HG03060 (cell line): ENCODE measurements at regions not wholly inside any gene's neighbourhood (a gene's known extent, or its start where the extent isn't known, plus 50 kb on each side); places are given as distances from the start of the nearest gene placed in this dataset.
"Not testable (repeated sequence)": the region's sequence is repeated elsewhere in the genome, so short reads cannot be mapped to it uniquely, and the experiment has no call there.

ENCODE experiments used
- ATAC-seq: cut with Tn5 transposase; IDR thresholded peaks from one replicate; pipeline ENCODE4 v1.9.1; 2021; ENCODE audit warnings: low read depth, moderate number of reproducible peaks; ENCODE audit not compliant: unreplicated experiment

DNA sequence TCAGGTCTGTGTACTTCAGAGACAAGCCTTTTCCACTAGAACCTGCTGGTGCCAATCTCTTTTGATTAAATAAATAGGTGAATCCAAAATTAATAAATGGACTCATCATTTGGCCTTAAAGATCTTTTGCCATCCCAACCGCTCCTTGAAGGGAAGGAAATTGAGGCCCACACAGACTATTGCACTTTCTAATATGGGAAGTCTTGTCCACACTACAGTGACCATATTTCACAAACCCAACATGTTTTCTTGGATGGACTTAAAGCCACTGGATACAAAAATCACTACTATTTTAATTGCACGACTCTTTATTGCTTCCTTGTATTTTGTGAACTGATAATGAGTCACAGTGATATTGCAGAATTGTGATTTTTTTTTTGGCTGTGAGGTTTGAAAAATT lies 135.0 kb downstream of the DIRAS2 start:
- no peak for ATAC-seq

DNA sequence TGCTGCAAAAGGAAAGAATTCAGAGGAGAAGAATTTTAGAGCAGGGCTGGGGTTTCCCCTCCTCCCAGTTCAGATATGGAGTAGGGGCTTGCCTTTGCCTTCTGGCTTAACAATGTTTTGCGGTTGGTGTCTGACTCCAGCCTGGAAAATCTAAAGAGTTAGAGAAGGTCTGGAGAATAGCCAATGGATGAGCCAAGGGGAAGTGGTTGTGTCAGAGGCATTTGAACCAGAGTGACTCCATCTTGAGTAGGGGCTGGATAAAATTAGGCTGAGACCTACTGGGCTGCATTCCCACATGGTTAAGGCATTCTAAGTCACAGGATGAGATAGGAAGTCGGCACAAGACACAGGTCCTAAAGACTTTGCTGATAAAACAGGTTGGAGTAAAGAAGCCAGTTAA lies 133.7 kb downstream of the DIRAS2 start:
- ATAC-seq = no peak

DNA sequence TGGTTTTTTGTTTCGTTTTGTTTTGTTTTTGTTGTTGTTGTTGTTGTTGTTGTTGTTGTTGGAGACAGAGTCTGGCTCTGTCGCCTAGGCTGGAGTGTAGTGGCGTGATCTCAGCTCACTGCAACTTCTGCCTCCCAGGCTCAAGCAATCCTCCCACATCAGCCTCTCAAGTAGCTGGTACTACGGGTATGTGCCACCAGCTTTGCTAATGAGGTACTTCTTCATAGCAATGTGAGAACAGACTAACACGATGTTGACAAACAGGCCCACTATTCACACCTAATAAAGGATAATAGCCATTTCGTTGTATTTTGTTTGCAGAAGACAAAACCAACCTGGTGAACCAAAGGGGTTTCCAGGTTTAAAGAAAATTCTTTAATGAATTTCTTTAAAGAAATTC lies 130.9 kb downstream of the DIRAS2 start:
- no peak for ATAC-seq

DNA sequence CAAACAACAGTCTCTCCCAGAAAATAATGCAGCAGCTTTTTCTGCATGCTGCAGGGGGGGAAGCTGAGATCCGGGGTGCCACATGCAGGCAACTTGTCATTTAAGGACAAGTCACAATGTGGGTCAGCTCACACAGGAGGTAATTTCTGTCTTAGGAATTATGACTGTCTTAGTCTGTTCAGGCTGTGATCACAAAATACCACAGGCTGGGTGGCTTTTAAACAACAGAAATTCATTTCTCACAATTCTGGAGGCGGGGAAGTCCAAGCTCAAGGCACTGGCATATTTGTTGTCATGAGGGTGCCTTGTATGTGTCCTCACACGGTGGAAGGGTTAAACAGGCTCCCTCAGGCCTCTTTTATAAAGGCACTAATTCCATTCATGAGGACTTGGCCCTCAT lies 127.7 kb downstream of the DIRAS2 start:
- ATAC-seq = no peak

DNA sequence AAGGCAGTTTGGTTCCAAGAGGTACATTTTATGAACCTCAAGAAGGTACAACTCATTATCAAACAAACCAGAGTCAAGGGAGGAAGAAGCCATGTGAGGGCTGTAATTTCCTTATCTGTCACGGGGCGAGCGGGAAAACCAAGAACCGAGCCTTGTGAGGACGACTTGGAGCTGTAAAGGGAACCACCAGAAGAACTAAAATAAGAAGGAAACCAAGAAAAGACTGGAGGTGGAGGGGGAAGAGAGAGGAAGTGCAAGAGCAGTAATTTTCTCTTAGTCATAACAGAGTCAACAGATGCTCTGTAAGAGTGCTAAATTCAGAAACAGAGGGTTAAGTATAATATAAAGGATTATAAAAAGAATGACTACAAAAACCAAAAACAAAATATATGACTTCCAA lies 127.1 kb downstream of the DIRAS2 start:
- ATAC-seq = no peak

DNA sequence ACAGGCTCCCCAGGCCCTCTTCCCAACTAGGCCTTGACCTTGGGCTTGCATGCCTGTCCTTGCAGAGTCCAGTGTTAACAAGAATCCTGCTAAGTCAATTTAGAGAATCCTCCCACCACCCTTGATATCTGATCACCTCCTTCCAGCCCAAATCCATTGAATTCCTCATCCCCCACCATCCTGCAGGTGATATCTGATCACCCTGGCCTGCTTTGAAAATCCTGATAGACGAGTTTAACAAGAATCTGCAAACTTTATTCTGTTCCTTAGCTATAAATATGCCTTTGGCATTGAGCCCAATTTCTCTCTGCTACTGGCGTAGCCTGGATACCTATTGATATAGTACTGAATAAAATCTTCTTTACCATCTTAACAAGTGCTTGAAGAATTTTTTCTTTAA lies 125.5 kb downstream of the DIRAS2 start:
- no peak for ATAC-seq

DNA sequence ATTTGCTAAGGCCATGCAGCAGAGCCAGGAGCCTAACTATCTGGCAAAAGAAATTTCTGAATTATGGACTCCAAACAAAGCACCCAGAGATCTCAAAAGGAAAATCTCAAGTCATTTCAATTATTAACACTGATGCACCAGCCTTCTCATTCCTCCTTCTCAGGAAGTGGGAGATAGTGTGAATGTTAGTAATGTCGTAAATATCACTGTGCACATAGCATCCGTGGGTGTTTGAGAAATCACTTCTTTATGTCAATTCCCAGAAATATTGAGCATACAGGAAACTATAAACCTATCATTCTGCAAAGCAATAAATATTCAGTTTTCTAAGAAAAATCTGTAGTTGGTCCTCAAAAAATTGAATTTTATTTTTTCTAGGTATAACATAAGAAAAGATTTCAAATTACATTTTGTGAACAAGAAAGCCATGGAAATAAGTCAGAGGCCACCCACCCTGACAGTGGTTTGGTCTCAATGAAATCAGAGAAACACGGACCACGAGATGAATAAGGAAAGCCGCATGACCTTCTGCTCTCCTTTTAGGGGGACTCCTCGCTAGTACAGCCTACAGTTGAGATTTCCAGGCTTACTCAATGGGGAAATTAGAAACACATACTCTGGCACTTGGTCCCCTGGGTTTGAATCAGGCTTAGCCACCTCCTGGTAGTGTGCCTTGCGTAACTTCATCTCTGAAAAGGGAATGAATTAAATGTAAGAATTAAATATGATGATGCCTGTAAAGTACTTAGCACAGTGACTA lies 120.6 kb downstream of the DIRAS2 start:
- no peak for ATAC-seq

DNA sequence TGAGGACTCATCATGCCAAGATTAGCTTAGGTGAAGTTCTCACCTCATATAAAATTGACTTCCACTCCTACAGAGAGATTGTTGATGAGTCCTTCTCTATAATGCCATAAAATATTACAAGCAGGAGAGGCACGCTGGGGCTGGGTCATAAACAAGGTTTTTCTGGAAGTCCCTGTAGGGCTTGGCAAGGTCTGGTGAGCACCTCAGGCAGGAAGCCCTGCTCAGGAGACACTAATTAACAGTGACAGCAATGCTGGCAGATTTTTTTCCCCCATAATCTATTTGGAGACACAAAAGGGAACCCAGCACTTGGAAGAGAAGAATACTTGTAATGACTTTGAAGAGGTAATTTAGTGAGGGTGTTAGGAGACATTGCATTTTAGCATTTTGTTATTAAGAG lies 118.7 kb downstream of the DIRAS2 start:
- ATAC-seq = no peak

DNA sequence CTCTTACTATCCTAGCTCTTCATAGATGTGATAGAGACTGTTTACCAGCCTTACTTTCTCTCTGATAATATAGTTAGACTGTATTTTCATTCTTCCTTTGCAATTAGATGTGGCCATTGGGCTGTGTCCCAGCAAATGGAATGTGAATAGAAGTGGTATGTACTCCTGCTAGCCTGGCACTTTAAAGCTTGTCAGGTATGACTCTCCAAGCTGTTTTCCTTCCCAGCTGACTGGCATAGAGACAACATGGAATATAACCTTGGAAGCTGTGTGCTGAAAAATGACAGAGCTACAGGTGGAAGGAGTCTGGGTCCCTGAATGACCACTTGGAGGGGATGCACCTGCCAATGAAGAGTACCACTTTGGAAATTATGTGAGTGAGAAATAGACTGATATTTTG lies 116.2 kb downstream of the DIRAS2 start:
- ATAC-seq = no peak

DNA sequence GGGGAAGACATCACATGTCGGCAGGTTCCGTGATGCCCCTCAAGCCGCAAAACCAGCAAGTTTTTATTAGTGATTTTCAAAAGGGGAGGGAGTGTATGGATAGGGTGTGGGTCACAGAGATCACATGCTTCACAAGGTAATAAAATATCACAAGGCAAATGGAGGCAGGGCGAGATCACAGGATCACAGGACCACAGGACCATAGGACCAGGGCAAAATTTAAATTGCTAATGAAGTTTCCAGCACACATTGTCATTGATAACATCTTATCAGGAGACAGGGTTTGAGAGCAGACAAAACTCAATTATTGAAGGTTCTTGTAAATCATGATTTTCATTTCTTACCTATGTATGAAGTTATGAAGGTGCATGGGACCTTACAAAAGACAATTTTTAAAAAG lies 106.5 kb downstream of the DIRAS2 start:
- ATAC-seq = not testable (repeated sequence)

DNA sequence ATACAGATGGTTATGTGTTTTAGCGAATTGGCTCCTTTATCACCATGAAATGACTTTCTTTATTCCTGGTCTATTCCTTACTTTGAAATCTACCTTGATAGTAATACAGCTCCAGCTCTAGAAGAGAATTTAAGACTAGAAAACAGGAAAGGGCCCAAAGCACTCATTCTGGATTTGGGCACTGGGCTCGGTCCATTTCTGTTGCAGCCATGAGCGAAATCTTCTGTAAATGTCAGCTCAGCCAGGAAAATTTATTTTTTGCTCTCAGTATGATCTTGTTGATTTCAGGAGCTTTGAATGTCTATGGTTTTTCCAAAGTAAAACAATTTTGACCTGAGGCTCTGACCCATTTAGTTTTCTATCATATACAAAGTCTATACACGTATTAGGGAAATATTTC lies 104.1 kb downstream of the DIRAS2 start:
- ATAC-seq = no peak

DNA sequence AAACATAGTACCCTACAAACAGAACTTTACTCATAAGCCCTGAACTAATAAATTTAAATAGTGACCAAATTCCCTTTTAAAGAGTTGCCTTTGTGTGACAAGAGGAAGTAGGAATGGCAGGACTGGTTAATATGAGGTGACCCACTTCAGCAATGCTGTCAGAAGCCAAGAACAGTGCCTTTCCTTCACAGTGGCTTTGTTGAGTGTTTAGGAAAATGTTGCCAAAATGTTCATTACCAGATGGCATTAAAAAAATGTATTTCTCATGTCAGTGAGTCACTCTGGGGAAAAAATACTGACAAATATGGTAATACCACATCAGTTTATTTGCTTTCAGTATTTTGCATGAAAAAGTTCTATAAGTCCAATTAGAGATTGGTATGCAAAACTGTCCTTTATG lies 103.3 kb downstream of the DIRAS2 start:
- ATAC-seq = no peak

DNA sequence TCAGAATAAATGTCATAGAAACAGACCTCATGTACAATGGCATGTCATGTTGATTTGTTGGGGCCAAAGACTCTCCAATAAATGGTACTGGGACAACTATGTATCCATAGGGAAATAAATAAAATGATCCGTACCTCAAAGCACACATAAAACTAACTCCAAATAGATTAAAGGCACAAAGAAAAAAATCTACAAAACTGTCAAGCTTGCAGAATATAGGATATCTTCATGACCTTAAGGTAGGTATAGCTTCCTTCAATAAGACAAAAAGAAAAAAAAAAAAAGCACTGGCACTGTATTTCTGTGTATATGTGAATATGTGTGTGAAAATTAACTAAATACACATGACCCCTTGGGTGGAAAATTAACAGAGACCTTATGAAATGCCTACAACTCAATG lies 101.9 kb downstream of the DIRAS2 start:
- no peak for ATAC-seq

DNA sequence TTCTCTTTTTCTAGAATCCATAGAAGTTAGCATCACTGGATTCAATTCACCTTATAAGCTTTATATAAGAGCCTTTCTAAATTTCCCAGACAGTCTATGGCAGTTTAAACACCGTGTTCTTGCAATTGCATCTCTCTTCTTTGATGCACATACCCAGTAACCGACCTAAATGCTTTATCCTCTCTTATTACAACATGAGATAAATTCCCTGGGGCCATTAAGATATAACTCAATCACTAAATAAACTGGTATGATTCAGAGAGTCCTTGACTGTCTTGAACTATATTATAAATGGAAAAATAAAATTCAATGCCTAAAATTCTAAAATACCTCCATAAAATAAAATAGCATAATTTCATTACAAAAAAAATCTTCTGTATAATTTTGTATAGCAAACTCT lies 98.1 kb downstream of the DIRAS2 start:
- no peak for ATAC-seq

DNA sequence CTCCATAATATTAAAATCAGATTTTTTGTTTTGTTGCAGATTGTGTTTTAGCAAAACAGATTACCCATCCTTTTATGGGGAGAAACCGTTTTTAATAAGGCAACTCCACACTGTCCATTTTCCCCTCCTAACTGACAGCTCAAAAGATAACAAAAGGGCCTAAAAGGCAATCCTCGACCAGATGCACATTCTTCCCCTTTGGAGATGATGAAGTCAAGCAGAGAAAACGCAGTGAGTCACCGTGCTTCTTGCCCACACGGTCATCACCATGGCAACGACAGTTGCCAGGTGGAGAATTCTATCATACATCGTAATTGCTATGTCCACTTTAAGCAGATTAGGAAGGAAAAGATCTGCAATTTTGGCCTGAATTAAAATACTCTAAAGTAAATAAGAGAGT lies 96.4 kb downstream of the DIRAS2 start:
- no peak for ATAC-seq

DNA sequence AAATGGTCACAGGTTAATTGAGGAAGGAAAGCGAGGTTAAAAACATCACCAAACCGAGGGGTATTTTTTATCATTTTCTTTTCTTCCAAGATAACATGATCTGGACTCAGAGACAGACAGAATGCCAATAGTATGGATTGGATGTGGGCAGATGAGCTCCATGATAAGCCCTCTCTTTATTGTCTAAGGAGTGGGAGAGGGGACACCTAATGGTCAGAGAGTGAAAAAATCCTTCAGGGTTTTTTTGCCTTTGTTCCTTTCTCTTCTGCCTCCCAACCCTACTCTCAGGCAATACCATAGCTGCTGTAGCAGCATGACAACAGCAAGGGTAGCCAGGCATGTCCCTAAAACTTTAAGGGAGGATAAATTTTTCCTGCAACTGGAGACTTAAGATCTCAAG lies 94.7 kb downstream of the DIRAS2 start:
- no peak for ATAC-seq

DNA sequence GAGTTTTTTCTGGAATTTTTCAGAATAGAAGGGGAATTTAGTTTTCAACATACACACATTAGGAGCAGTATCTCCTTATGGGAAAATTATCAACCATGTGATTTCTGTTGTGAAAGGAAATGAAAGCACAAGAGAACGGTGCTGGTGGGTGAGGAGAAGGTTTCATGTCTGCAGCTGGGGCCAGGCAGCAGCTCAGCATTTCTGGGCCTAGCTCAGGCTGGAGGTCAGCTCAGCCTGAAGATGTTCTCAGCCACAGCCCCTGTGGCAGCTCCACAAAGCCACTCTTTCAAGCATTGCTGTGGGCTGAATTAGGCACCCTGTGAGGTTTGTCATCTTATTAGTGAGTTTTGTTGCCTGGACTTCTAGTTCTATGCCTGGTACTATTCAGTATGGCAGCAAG lies 90.3 kb downstream of the DIRAS2 start:
- no peak for ATAC-seq

DNA sequence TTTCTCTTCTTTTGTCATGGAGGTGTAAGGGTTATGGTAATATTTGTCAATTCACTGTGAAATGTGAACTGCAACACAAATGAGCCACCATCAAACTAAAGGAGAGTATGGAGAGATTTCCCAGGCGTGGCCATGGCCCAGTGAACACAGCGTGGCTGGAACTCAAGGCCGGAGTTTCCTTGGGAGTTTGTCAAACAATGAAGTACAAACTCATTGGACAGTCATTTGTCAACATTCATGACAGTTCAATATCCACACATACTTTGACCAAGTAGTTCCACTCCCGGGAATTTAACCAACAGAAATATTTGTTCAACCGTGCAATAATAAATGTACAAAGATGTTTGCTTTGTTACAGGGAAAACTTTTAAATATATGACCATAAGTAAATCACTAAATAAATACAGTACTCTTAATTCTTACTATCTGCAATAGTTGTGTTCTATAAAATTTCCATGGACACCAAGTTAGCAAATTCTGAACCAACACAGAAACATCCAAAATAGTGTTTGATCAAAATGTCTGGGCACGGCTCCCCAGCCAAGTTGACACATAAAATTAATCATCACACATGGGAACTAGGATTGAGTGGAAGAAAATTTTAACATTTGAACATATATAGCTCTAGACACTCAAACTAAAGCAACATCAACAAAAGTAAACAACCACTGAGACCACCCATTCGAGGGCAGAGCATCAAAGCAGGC lies 87.1 kb downstream of the DIRAS2 start:
- no peak for ATAC-seq

DNA sequence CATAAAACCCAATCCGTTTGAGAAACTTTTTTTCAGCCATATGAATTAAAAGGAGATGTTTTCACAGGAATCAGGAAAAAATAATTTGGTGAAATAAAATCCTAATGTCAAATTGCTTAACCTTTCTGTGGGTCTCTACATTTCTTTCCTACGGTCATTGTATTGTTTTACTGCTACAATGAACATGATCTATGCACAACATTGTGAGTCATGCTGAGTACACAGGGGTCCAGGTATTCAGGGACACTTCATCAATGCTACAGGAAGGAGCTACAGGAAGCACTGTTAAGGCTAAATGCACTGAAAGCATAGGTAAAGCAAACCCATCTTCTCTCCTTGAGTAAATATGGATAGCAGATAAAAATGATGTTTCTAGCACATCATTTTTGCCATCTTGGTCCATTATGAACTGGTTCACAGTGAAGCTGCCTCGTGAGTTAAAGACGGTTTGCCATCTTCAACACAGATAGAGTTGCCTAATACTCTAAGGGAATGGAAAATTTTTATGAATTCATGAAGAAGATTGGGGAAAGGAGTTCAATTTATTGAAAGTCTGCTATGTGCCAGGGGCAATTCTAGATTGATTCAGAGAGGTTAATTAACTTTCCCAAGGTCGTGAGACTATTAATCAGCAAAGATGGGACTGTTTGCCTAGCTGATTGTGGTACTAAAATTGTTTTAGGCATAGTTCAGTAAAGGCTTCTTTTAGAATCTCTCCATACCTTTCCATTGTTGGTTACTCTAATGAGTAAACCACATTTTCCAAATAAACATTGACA lies 85.5 kb downstream of the DIRAS2 start:
- no peak for ATAC-seq

DNA sequence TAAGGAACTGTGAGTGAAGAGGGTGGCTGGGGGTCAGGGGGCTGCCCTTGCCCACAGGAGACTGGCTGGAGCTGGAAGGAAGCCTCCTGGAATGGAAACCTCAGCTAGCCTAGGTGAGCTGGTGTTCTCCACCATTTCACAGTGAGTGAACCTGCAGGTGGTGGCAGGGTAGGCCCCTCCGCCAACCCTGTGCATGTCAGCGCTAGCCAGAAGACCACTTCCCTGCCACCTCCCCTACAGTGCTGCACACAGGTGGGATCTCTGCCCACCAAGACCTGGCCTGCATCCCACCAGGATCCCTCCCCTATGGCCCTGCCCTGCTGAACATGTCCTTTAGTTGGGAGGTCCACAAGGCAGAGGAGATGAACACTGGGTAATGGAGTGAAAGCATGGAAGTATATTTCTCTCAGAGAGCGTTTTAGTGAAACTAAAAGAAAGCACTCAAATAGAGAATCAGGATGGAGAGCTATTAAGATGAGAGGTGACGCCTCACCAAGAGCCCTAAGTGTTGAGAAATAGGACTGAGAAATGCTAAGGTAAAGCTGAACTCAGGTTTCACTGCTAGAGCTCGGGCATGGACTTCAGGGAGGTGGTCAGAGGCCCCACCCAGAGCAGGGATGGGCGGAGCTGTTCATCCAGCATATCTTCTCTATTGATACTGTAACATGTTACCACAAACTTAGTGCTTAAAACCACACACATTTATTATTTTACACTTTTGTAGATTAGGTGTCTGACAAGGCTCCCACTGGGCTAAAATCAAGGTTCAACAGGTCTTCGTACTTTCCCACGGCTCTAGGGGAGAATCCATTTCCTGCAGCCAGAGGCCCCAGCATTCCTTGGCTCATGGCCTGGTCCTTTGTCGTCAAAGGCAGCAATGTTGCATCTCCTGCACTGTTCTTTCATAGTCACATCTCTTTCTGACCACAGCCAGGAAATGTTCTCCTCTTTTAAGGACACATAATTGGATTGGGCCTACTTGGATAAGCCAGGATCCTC lies 83.2 kb downstream of the DIRAS2 start:
- no peak for ATAC-seq
